H9 (cell line): ENCODE measurements at regions not wholly inside any gene's neighbourhood (a gene's known extent, or its start where the extent isn't known, plus 50 kb on each side); places are given as distances from the start of the nearest gene placed in this dataset.
"Not testable (repeated sequence)": the region's sequence is repeated elsewhere in the genome, so short reads cannot be mapped to it uniquely, and the experiment has no call there.

ENCODE experiments used
- DNase-seq: peaks from one replicate; pipeline ENCODE4 v3.0.0-alpha.2; 2017
- H2AFZ ChIP-seq: one replicate; pipeline ENCODE4 v1.6.1; 2013; ENCODE audit warnings: mild to moderate bottlenecking, low read length, control low read depth, moderate library complexity
- H2AK5ac ChIP-seq: 2 replicates; pipeline ENCODE4 v1.6.1; 2013; ENCODE audit warnings: low read length, control low read depth, mixed read lengths; ENCODE audit not compliant: insufficient read length
- H2BK120ac ChIP-seq: one replicate; pipeline ENCODE4 v1.6.1; 2013; ENCODE audit warnings: low read depth, mild to moderate bottlenecking, low read length, control low read depth, inconsistent platforms; ENCODE audit not compliant: poor library complexity, severe bottlenecking
- H2BK12ac ChIP-seq: 2 replicates; pipeline ENCODE4 v1.6.1; 2013; ENCODE audit warnings: low read length, control low read depth, mixed read lengths, low read depth; ENCODE audit not compliant: insufficient read length
- H2BK15ac ChIP-seq: 2 replicates; pipeline ENCODE4 v1.6.1; 2013; ENCODE audit warnings: low read depth, low read length, control low read depth
- H2BK20ac ChIP-seq: one replicate; pipeline ENCODE4 v1.6.1; 2013; ENCODE audit warnings: low read depth, mild to moderate bottlenecking, low read length, control low read depth, inconsistent platforms; ENCODE audit not compliant: poor library complexity, severe bottlenecking
- H2BK5ac ChIP-seq: 2 replicates; pipeline ENCODE4 v1.6.1; 2013; ENCODE audit warnings: low read length, control low read depth, mixed read lengths; ENCODE audit not compliant: insufficient read length
- H3K14ac ChIP-seq: 2 replicates; pipeline ENCODE4 v1.6.1; 2013; ENCODE audit warnings: low read length, control low read depth; ENCODE audit not compliant: insufficient read depth
- H3K18ac ChIP-seq: 2 replicates; pipeline ENCODE4 v1.6.1; 2013; ENCODE audit warnings: low read depth, mild to moderate bottlenecking, mixed read lengths, low read length, control low read depth; ENCODE audit not compliant: insufficient read length
- H3K23ac ChIP-seq: 2 replicates; pipeline ENCODE4 v1.6.1; 2013; ENCODE audit warnings: low read length, control low read depth, mixed read lengths, low read depth; ENCODE audit not compliant: insufficient read length
- H3K23me2 ChIP-seq: 2 replicates; pipeline ENCODE4 v1.6.1; 2013; ENCODE audit warnings: low read depth, mild to moderate bottlenecking, mixed read lengths, low read length, control low read depth; ENCODE audit not compliant: insufficient read length, poor library complexity, severe bottlenecking
- H3K27ac ChIP-seq: 2 replicates; pipeline ENCODE4 v1.5.1; 2013; ENCODE audit warnings: low read length, control low read depth, mixed read lengths, low read depth; ENCODE audit not compliant: insufficient read length
- H3K27me3 ChIP-seq: 2 replicates; pipeline ENCODE4 v1.6.1; 2013; ENCODE audit warnings: low read length, control low read depth, inconsistent platforms; ENCODE audit not compliant: insufficient read depth
- H3K4ac ChIP-seq: 2 replicates; pipeline ENCODE4 v1.6.1; 2013; ENCODE audit warnings: low read depth, mild to moderate bottlenecking, control low read depth, inconsistent platforms, low read length, moderate library complexity
- H3K4me1 ChIP-seq: 2 replicates; pipeline ENCODE4 v1.6.1; 2013; ENCODE audit warnings: low read length, control low read depth, inconsistent platforms; ENCODE audit not compliant: insufficient read depth
- H3K4me2 ChIP-seq: 2 replicates; pipeline ENCODE4 v1.6.1; 2013; ENCODE audit warnings: low read length, control low read depth, mixed read lengths; ENCODE audit not compliant: insufficient read length, insufficient read depth
- H3K56ac ChIP-seq: 2 replicates; pipeline ENCODE4 v1.6.1; 2013; ENCODE audit warnings: low read depth, mild to moderate bottlenecking, mixed read lengths, low read length, control low read depth; ENCODE audit not compliant: insufficient read length
- H3K79me1 ChIP-seq: 2 replicates; pipeline ENCODE4 v1.6.1; 2013; ENCODE audit warnings: low read depth, mild to moderate bottlenecking, moderate library complexity, low read length, control low read depth, inconsistent platforms; ENCODE audit not compliant: insufficient read depth, poor library complexity, severe bottlenecking
- H3K79me2 ChIP-seq: 2 replicates; pipeline ENCODE4 v1.6.1; 2013; ENCODE audit warnings: low read length, control low read depth, inconsistent platforms; ENCODE audit not compliant: insufficient read depth
- H3K9ac ChIP-seq: 2 replicates; pipeline ENCODE4 v1.6.1; 2013; ENCODE audit warnings: low read length, control low read depth, mixed read lengths; ENCODE audit not compliant: insufficient read length; ENCODE audit errors: extremely low read depth
- H3K9me3 ChIP-seq: one replicate; pipeline ENCODE4 v1.6.1; 2013; ENCODE audit warnings: low read depth, low read length, inconsistent platforms; ENCODE audit not compliant: control insufficient read depth
- H3T11ph ChIP-seq: one replicate; pipeline ENCODE4 v1.6.1; 2013; ENCODE audit warnings: mild to moderate bottlenecking, low read length, control low read depth, inconsistent platforms
- H4K20me1 ChIP-seq: one replicate; pipeline ENCODE4 v1.6.1; 2013; ENCODE audit not compliant: control insufficient read depth, insufficient read length, insufficient read depth
- H4K5ac ChIP-seq: 2 replicates; pipeline ENCODE4 v1.6.1; 2013; ENCODE audit warnings: low read depth, mild to moderate bottlenecking, mixed read lengths, low read length, control low read depth; ENCODE audit not compliant: insufficient read length
- H4K8ac ChIP-seq: replicated peaks from 2 replicates; pipeline ENCODE4 v1.6.1; 2013; ENCODE audit warnings: low read length, control low read depth, mixed read lengths, low read depth; ENCODE audit not compliant: insufficient read length
- H4K91ac ChIP-seq: 2 replicates; pipeline ENCODE4 v1.6.1; 2013; ENCODE audit warnings: low read depth, mild to moderate bottlenecking, moderate library complexity, mixed read lengths, low read length, control low read depth; ENCODE audit not compliant: insufficient read length
- H3K27ac Mint-ChIP-seq, 3 experiments: 2 replicates in 2 of 3; 3 replicates in 1 of 3; pipeline ENCODE4 v1.8.0; 2020 to 2021; ENCODE audit warnings: mixed read lengths in 3 of 3, mild to moderate bottlenecking in 1 of 3, moderate library complexity in 1 of 3
- H3K27me3 Mint-ChIP-seq: 2 replicates; pipeline ENCODE4 v1.8.0; 2021; ENCODE audit warnings: low read depth, mild to moderate bottlenecking, moderate library complexity, mixed read lengths
- H3K36me3 Mint-ChIP-seq, 3 experiments: 2 replicates in 2 of 3; 3 replicates in 1 of 3; pipeline ENCODE4 v1.8.0; 2020 to 2021; ENCODE audit warnings: low read depth in 3 of 3, mixed read lengths in 3 of 3; ENCODE audit not compliant: insufficient read depth in 1 of 3
- H3K4me1 Mint-ChIP-seq, 2 experiments: 2 replicates each; pipeline ENCODE4 v1.8.0; 2020; ENCODE audit warnings: mixed read lengths in 2 of 2
- H3K4me3 Mint-ChIP-seq, 2 experiments: 2 replicates in 1 of 2; 3 replicates in 1 of 2; pipeline ENCODE4 v1.8.0; 2020 to 2021; ENCODE audit warnings: mild to moderate bottlenecking in 2 of 2, mixed read lengths in 2 of 2, moderate library complexity in 1 of 2
- H3K9me3 Mint-ChIP-seq, 2 experiments: 2 replicates in 1 of 2; 3 replicates in 1 of 2; pipeline ENCODE4 v1.8.0; 2020; ENCODE audit warnings: mild to moderate bottlenecking in 2 of 2, mixed read lengths in 2 of 2, moderate library complexity in 1 of 2
- WGBS: extraction: QIAGEN DNeasy Blood & Tissue Kit; methylation state at CpG from one replicate; pipeline ENCODE4 v1.1.7; 2013; ENCODE audit warnings: missing lambda C conversion rate, low lambda C conversion rate, mixed read lengths; ENCODE audit not compliant: insufficient read length; ENCODE audit errors: extremely low coverage; 5-methylcytosine and 5-hydroxymethylcytosine counted together
- TF ChIP-seq, protein P1 (sequence below): fragments of 200-600 bp; sonication (generic); conservative IDR thresholded peaks from 3 replicates; pipeline ENCODE4 v1.8.0; 2021; ENCODE audit warnings: antibody characterized with exemption, mild to moderate bottlenecking

DNA sequence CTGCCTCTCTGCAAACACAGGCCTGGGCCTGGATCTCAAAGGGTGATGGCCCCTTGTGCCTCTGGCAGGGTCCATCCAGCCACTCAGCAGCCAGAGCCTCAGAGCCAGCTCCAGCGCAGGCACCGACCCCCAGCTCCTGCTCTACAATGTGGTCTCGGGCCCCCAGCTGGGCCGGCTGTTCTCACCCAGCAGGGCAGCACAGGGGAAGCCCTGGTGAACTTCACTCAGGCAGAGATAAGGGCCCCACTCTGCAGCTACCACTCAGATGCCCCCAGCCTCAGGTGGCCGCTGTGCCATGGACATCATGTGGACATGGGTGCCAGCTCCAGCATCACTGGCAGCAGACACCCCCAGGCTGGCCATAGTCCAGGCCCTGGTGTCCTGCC lies 173.1 kb downstream of the TBC1D2B start:
- Mint-ChIP-seq H3K27ac (no peak overlapping the region), H3K27me3 (peaks cover 2% of the 10 kb centered on the region; the same call in 1 of the 2 replicates), H3K9me3 (no peaks in the 10 kb centered on the region), H3K4me3 (no peak overlapping the region), H3K36me3 (no peaks in the 10 kb centered on the region), H3K4me1 (peaks cover 4 to 8% of the 10 kb centered on the region in 2 experiments; a peak in 3 of 4 replicates)
- Histone ChIP-seq H2BK15ac (no peak overlapping the region), H2AK5ac (no peak overlapping the region), H3K4me1 (no peaks in the 10 kb centered on the region), H3K4me2 (no peak overlapping the region), H3K18ac (no peak overlapping the region), H3K23me2 (no peaks in the 10 kb centered on the region), H2BK5ac (no peak overlapping the region), H3K9me3 (no peaks in the 10 kb centered on the region), H3K23ac (no peak overlapping the region), H2AFZ (no peak overlapping the region), H2BK120ac (no peak overlapping the region), H2BK12ac (no peak overlapping the region), H3K4ac (no peak overlapping the region), H3K14ac (no peak overlapping the region), H4K5ac (no peak overlapping the region), H4K20me1 (no peaks in the 10 kb centered on the region), H3T11ph (no peak overlapping the region), H3K56ac (no peak overlapping the region), H3K27ac (no peak overlapping the region), H3K79me1 (no peaks in the 10 kb centered on the region), H4K91ac (no peak overlapping the region), H3K27me3 (no peaks in the 10 kb centered on the region), H4K8ac (no peak overlapping the region), H3K79me2 (no peaks in the 10 kb centered on the region), H3K9ac (no peak overlapping the region), H2BK20ac (no peak overlapping the region)
- WGBS: no CpG with 5 or more reads among the region's 5 CpGs
- TF ChIP-seq, protein P1, sequence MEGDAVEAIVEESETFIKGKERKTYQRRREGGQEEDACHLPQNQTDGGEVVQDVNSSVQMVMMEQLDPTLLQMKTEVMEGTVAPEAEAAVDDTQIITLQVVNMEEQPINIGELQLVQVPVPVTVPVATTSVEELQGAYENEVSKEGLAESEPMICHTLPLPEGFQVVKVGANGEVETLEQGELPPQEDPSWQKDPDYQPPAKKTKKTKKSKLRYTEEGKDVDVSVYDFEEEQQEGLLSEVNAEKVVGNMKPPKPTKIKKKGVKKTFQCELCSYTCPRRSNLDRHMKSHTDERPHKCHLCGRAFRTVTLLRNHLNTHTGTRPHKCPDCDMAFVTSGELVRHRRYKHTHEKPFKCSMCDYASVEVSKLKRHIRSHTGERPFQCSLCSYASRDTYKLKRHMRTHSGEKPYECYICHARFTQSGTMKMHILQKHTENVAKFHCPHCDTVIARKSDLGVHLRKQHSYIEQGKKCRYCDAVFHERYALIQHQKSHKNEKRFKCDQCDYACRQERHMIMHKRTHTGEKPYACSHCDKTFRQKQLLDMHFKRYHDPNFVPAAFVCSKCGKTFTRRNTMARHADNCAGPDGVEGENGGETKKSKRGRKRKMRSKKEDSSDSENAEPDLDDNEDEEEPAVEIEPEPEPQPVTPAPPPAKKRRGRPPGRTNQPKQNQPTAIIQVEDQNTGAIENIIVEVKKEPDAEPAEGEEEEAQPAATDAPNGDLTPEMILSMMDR: no peak
- DNase-seq: no peak

DNA sequence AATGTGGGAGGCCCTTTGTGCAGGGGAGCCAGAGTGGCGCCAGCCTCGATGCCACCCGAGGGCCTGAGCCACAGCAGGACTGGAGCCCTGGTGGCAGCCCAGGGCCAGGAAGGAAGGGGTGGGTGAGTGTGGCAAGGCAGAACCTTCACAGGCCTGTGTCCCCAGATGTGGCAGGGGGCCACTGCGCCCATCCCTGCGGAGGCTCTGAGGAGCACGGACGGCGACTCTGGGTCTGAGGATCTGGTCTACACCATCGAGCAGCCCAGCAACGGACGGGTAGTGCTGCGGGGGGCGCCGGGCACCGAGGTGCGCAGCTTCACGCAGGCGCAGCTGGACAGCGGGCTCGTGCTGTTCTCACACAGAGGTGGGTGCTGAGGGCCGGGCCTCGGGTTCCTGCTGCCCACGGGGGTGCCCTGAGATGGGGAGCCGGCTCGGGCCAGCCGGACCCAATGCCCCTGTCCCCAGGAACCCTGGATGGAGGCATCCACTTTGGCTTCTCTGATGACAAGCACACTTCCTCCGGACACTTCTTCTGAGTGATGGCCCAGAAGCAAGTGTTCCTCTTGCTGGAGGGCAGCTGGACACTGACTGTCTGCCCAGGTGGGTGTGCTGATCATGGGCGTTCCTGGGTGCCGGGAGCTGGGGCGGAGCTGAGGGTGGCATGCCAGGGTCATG lies 173.6 kb downstream of the TBC1D2B start:
- not testable (repeated sequence) for H3K9ac ChIP-seq, H2BK12ac ChIP-seq, H3K4ac ChIP-seq, H3K27me3 ChIP-seq, H2AK5ac ChIP-seq, DNase-seq, H4K91ac ChIP-seq, H3T11ph ChIP-seq, H3K18ac ChIP-seq, H3K4me3 Mint-ChIP-seq, H3K4me1 Mint-ChIP-seq, H3K4me1 ChIP-seq, H2BK20ac ChIP-seq, H3K9me3 ChIP-seq, H3K23me2 ChIP-seq, H3K4me2 ChIP-seq, H2BK5ac ChIP-seq, H2AFZ ChIP-seq, H4K8ac ChIP-seq, H3K9me3 Mint-ChIP-seq, H3K79me2 ChIP-seq, H2BK15ac ChIP-seq, H3K27me3 Mint-ChIP-seq, H2BK120ac ChIP-seq, H3K14ac ChIP-seq, H4K5ac ChIP-seq, H3K56ac ChIP-seq, H3K23ac ChIP-seq, H3K27ac ChIP-seq, H3K79me1 ChIP-seq, H3K36me3 Mint-ChIP-seq, H3K27ac Mint-ChIP-seq, H4K20me1 ChIP-seq
- WGBS: no CpG with 5 or more reads among the region's 30 CpGs
